ENCODE measurements at regions not wholly inside any gene's neighbourhood (a gene's known extent, or its start where the extent isn't known, plus 50 kb on each side); places are given as distances from the start of the nearest gene placed in this dataset.

- H3K23ac ChIP-seq (ENCODE audit: insufficient read length, low read depth, low read length): no peak overlapping the region
- no peaks in the 10 kb centered on the region for H3K27me3 Mint-ChIP-seq (ENCODE audit: low read depth)
- H4K91ac ChIP-seq (ENCODE audit: insufficient read length, low read depth, low read length): no peak overlapping the region
- H2BK5ac ChIP-seq (ENCODE audit: insufficient read length, low read length): no peak overlapping the region
- no peaks in the 10 kb centered on the region for H3K4me1 ChIP-seq (ENCODE audit: insufficient read depth, low read length)
- no peak overlapping the region for H3K4me2 ChIP-seq (ENCODE audit: insufficient read depth, insufficient read length, low read length)
- H3T11ph ChIP-seq (ENCODE audit: low read length): no peak overlapping the region
- no peak overlapping the region for H3K9ac ChIP-seq (ENCODE audit: extremely low read depth, insufficient read length, low read length)
- no peaks in the 10 kb centered on the region for H3K79me1 ChIP-seq (ENCODE audit: insufficient read depth, low read depth, low read length, poor library complexity, severe bottlenecking)
- WGBS (ENCODE audit: extremely low coverage, insufficient read length, low lambda C conversion rate): no CpG with 5 or more reads among the region's 2 CpGs
- no peak overlapping the region for H3K27ac Mint-ChIP-seq
- no peak overlapping the region for H2AK5ac ChIP-seq (ENCODE audit: insufficient read length, low read length)
- no peaks in the 10 kb centered on the region for H4K20me1 ChIP-seq (ENCODE audit: control insufficient read depth, insufficient read depth, insufficient read length)
- H2AFZ ChIP-seq (ENCODE audit: low read length): no peak overlapping the region
- H3K9me3 Mint-ChIP-seq: no peaks in the 10 kb centered on the region
- H3K56ac ChIP-seq (ENCODE audit: insufficient read length, low read depth, low read length): no peak overlapping the region
- no peak overlapping the region for H2BK15ac ChIP-seq (ENCODE audit: low read depth, low read length)
- H3K18ac ChIP-seq (ENCODE audit: insufficient read length, low read depth, low read length): no peak overlapping the region
- no peak overlapping the region for H3K27ac ChIP-seq (ENCODE audit: insufficient read length, low read depth, low read length)
- H3K23me2 ChIP-seq (ENCODE audit: insufficient read length, low read depth, low read length, poor library complexity, severe bottlenecking): no peaks in the 10 kb centered on the region
- no peaks in the 10 kb centered on the region for H3K27me3 ChIP-seq (ENCODE audit: insufficient read depth, low read length)
- H4K8ac ChIP-seq (replicated peaks; ENCODE audit: insufficient read length, low read depth, low read length): no peak overlapping the region
- no peak overlapping the region for H3K14ac ChIP-seq (ENCODE audit: insufficient read depth, low read length)
- no peak for DNase-seq
- no peak overlapping the region for H2BK20ac ChIP-seq (ENCODE audit: low read depth, low read length, poor library complexity, severe bottlenecking)
- H2BK12ac ChIP-seq (ENCODE audit: insufficient read length, low read depth, low read length): no peak overlapping the region
- H4K5ac ChIP-seq (ENCODE audit: insufficient read length, low read depth, low read length): no peak overlapping the region
- no peak overlapping the region for H3K4me3 Mint-ChIP-seq
- no peak overlapping the region for H2BK120ac ChIP-seq (ENCODE audit: low read depth, low read length, poor library complexity, severe bottlenecking)
- no peaks in the 10 kb centered on the region for H3K79me2 ChIP-seq (ENCODE audit: insufficient read depth, low read length)
- no peaks in the 10 kb centered on the region for H3K9me3 ChIP-seq (ENCODE audit: control insufficient read depth, low read depth, low read length)
- peaks cover 4 to 5% of the 10 kb centered on the region in 2 experiments for H3K4me1 Mint-ChIP-seq
- no peak for TF ChIP-seq CTCF (conservative IDR thresholded peaks at IDR 0.05)
- H3K4ac ChIP-seq (ENCODE audit: low read depth, low read length): no peak overlapping the region
- H3K36me3 Mint-ChIP-seq (ENCODE audit: insufficient read depth in 1 of 3, low read depth in 3 of 3): no peaks in the 10 kb centered on the region
Observed at GRCh38 chr12:28882444-28882843, 266.6 kb upstream of the FAR2 start.

All from H9 (cell line).